CD1c-positive myeloid dendritic cell (primary cell): ENCODE measurements at regions not wholly inside any gene's neighbourhood (a gene's known extent, or its start where the extent isn't known, plus 50 kb on each side); places are given as distances from the start of the nearest gene placed in this dataset.
A peak's percentile ranks its signal among the peaks of the same experiment; 100 is the strongest.
"Not testable (repeated sequence)": the region's sequence is repeated elsewhere in the genome, so short reads cannot be mapped to it uniquely, and the experiment has no call there.

Source experiments
- DNase-seq: peaks from one replicate; pipeline ENCODE4 v3.0.0-alpha.2; 2016; ENCODE audit errors: extremely low spot score

GRCh38 chr13:111411919-111412650, 91.6 kb downstream of the TEX29 start:
- no peak for DNase-seq

- DNase-seq, result no peak
Measured at GRCh38 chr13:111413407-111414187, 93.2 kb downstream of the TEX29 start.

- DNase-seq, result no peak
Measured at GRCh38 chr13:111414341-111414740, 93.9 kb downstream of the TEX29 start.

GRCh38 chr13:111415246-111415645, 94.8 kb downstream of the TEX29 start:
- no peak for DNase-seq

GRCh38 chr13:111415765-111416164, 95.3 kb downstream of the TEX29 start:
- DNase-seq, result no peak

GRCh38 chr13:111418101-111418500, 97.7 kb downstream of the TEX29 start:
- no peak for DNase-seq

GRCh38 chr13:111420113-111420876, 99.9 kb downstream of the TEX29 start:
- DNase-seq, result no peak

- no peak for DNase-seq
Measured at GRCh38 chr13:111421216-111421615, 100.8 kb downstream of the TEX29 start.

- no peak for DNase-seq
Measured at GRCh38 chr13:111422348-111422747, 101.9 kb downstream of the TEX29 start.

- DNase-seq, result no peak
Measured at GRCh38 chr13:111423168-111423785, 102.8 kb downstream of the TEX29 start.

GRCh38 chr13:111424134-111424533, 103.7 kb downstream of the TEX29 start:
- no peak for DNase-seq

GRCh38 chr13:111425326-111425725, 104.9 kb downstream of the TEX29 start:
- no peak for DNase-seq

GRCh38 chr13:111429064-111429558, 108.7 kb downstream of the TEX29 start:
- DNase-seq, result peak; percentile 17

- DNase-seq, result no peak
Measured at GRCh38 chr13:111431206-111431605, 110.8 kb downstream of the TEX29 start.

- DNase-seq, result no peak
Measured at GRCh38 chr13:111434578-111435159, 114.2 kb downstream of the TEX29 start.

- DNase-seq, result no peak
Measured at GRCh38 chr13:111436446-111436845, 116.0 kb downstream of the TEX29 start.

GRCh38 chr13:111437417-111437816, 117.0 kb downstream of the TEX29 start:
- DNase-seq, result no peak

GRCh38 chr13:111437856-111438547, 117.6 kb downstream of the TEX29 start:
- no peak for DNase-seq

GRCh38 chr13:111440492-111440891, 120.0 kb downstream of the TEX29 start:
- DNase-seq, result not testable (repeated sequence)

GRCh38 chr13:111443981-111444380, 123.5 kb downstream of the TEX29 start:
- no peak for DNase-seq

GRCh38 chr13:111448504-111448903, 128.1 kb downstream of the TEX29 start:
- no peak for DNase-seq
